Fibroblast of lung (primary cell): ENCODE measurements at regions not wholly inside any gene's neighbourhood (a gene's known extent, or its start where the extent isn't known, plus 50 kb on each side); places are given as distances from the start of the nearest gene placed in this dataset.

Experiments
- DNase-seq, 2 donors: peaks; one replicate each; pipeline versions ENCODE4 v3.0.0 to v3.0.0-alpha.2; 2010; ENCODE audit warnings: low read depth in 2 of 2
- H2AFZ ChIP-seq: 2 replicates; pipeline ENCODE4 v1.5.1; 2012; ENCODE audit warnings: low read length, control low read depth, inconsistent platforms
- H3K27ac ChIP-seq: 2 replicates; pipeline ENCODE4 v1.5.1; 2011; ENCODE audit warnings: low read length, control low read depth; ENCODE audit not compliant: insufficient read depth
- H3K27me3 ChIP-seq: 2 replicates; pipeline ENCODE4 v1.5.1; 2011; ENCODE audit warnings: mild to moderate bottlenecking, low read length; ENCODE audit not compliant: control insufficient read depth, insufficient read depth
- H3K36me3 ChIP-seq: 2 replicates; pipeline ENCODE4 v1.5.1; 2011; ENCODE audit warnings: low read length; ENCODE audit not compliant: control insufficient read depth, insufficient read depth
- H3K4me1 ChIP-seq: 2 replicates; pipeline ENCODE4 v1.5.1; 2011; ENCODE audit warnings: low read length; ENCODE audit not compliant: control insufficient read depth, insufficient read depth; ENCODE audit errors: extremely low read depth
- H3K4me2 ChIP-seq: 2 replicates; pipeline ENCODE4 v1.5.1; 2011; ENCODE audit warnings: low read length, control low read depth; ENCODE audit not compliant: insufficient read depth; ENCODE audit errors: extremely low read depth
- H3K4me3 ChIP-seq, 4 experiments: fragments of 200-600 bp in 1 of 4; sonication (generic) in 1 of 4; replicated peaks in 1 of 4; 2 replicates each; pipeline ENCODE4 v1.5.1; 2011 to 2016; ENCODE audit warnings: low read length in 4 of 4, low read depth in 3 of 4, mild to moderate bottlenecking in 3 of 4, control low read depth in 2 of 4, inconsistent platforms in 1 of 4, mixed read lengths in 1 of 4; ENCODE audit not compliant: insufficient read depth in 1 of 4; ENCODE audit errors: control extremely low read depth in 1 of 4
- H3K79me2 ChIP-seq: 2 replicates; pipeline ENCODE4 v1.5.1; 2012; ENCODE audit warnings: mild to moderate bottlenecking, low read length, inconsistent platforms; ENCODE audit not compliant: control insufficient read depth, insufficient read depth
- H3K9ac ChIP-seq: 2 replicates; pipeline ENCODE4 v1.5.1; 2011; ENCODE audit warnings: mild to moderate bottlenecking, low read length, control low read depth; ENCODE audit not compliant: insufficient read depth
- H3K9me3 ChIP-seq: 2 replicates; pipeline ENCODE4 v1.5.1; 2012; ENCODE audit warnings: low read depth, low read length; ENCODE audit not compliant: control insufficient read depth, insufficient read depth
- H4K20me1 ChIP-seq: 2 replicates; pipeline ENCODE4 v1.5.1; 2011; ENCODE audit warnings: low read length; ENCODE audit not compliant: control insufficient read depth, insufficient read depth; ENCODE audit errors: extremely low read depth
- CTCF ChIP-seq, 2 donors: IDR thresholded peaks in 1 of 2; conservative IDR thresholded peaks in 1 of 2; 1 replicate in 1 of 2; 2 replicates in 1 of 2; pipeline ENCODE4 v1.5.1; 2011 to 2012; ENCODE audit warnings: low read length in 2 of 2, control low read depth in 1 of 2, inconsistent platforms in 1 of 2, low read depth in 1 of 2, mild to moderate bottlenecking in 1 of 2
- EZH2 ChIP-seq: IDR thresholded peaks from 2 replicates; pipeline ENCODE4 v1.5.1; 2012; ENCODE audit warnings: low read length, control low read depth, mild to moderate bottlenecking; ENCODE audit errors: missing control alignments

GRCh38 chr5:105197531-105197930, 1634.9 kb upstream of the NUDT12 start:
- DNase-seq, result no peak
- Histone ChIP-seq H3K27ac (no peak overlapping the region), H3K4me3 (no peak overlapping the region), H3K27me3 (no peaks in the 10 kb centered on the region), H3K4me2 (no peak overlapping the region), H4K20me1 (no peaks in the 10 kb centered on the region), H2AFZ (no peak overlapping the region), H3K4me1 (no peaks in the 10 kb centered on the region), H3K79me2 (no peaks in the 10 kb centered on the region), H3K36me3 (no peaks in the 10 kb centered on the region), H3K9ac (no peak overlapping the region), H3K9me3 (no peaks in the 10 kb centered on the region)
- TF ChIP-seq CTCF (conservative IDR thresholded peaks at IDR 0.05 in 1 of 2, IDR thresholded peaks at IDR 0.05 in 1 of 2; ENCODE audit: low read depth in 1 of 2, low read length in 2 of 2) (no peak), EZH2 (no peak)

- TF ChIP-seq EZH2 (no peak), CTCF (conservative IDR thresholded peaks at IDR 0.05 in 1 of 2, IDR thresholded peaks at IDR 0.05 in 1 of 2; ENCODE audit: low read depth in 1 of 2, low read length in 2 of 2) (no peak)
- no peaks in the 10 kb centered on the region for H3K27me3 ChIP-seq
- no peaks in the 10 kb centered on the region for H3K79me2 ChIP-seq
- H3K27ac ChIP-seq, result no peak overlapping the region
- no peak overlapping the region for H3K4me2 ChIP-seq
- H3K4me1 ChIP-seq, result no peaks in the 10 kb centered on the region
- H3K4me3 ChIP-seq, result no peak overlapping the region
- H2AFZ ChIP-seq, result no peak overlapping the region
- H4K20me1 ChIP-seq, result no peaks in the 10 kb centered on the region
- no peak for DNase-seq
- H3K36me3 ChIP-seq, result no peaks in the 10 kb centered on the region
- H3K9me3 ChIP-seq, result no peaks in the 10 kb centered on the region
- H3K9ac ChIP-seq, result no peak overlapping the region
These were observed 1633.2 kb upstream of the NUDT12 start for GRCh38 chr5:105195765-105196164.

GRCh38 chr5:105172918-105173317, 1610.3 kb upstream of the NUDT12 start:
- no peaks in the 10 kb centered on the region for H4K20me1 ChIP-seq
- DNase-seq, result no peak
- no peak overlapping the region for H3K9ac ChIP-seq
- no peak for TF ChIP-seq CTCF (conservative IDR thresholded peaks at IDR 0.05 in 1 of 2, IDR thresholded peaks at IDR 0.05 in 1 of 2; ENCODE audit: low read depth in 1 of 2, low read length in 2 of 2)
- TF ChIP-seq EZH2, result no peak
- H3K4me1 ChIP-seq, result no peaks in the 10 kb centered on the region
- no peaks in the 10 kb centered on the region for H3K36me3 ChIP-seq
- H3K4me2 ChIP-seq, result no peak overlapping the region
- H3K27ac ChIP-seq, result no peak overlapping the region
- no peak overlapping the region for H2AFZ ChIP-seq
- H3K4me3 ChIP-seq, result no peak overlapping the region
- no peaks in the 10 kb centered on the region for H3K27me3 ChIP-seq
- H3K9me3 ChIP-seq, result no peaks in the 10 kb centered on the region
- H3K79me2 ChIP-seq, result no peaks in the 10 kb centered on the region
